ENCODE measurements at regions not wholly inside any gene's neighbourhood (a gene's known extent, or its start where the extent isn't known, plus 50 kb on each side); places are given as distances from the start of the nearest gene placed in this dataset.

DNA sequence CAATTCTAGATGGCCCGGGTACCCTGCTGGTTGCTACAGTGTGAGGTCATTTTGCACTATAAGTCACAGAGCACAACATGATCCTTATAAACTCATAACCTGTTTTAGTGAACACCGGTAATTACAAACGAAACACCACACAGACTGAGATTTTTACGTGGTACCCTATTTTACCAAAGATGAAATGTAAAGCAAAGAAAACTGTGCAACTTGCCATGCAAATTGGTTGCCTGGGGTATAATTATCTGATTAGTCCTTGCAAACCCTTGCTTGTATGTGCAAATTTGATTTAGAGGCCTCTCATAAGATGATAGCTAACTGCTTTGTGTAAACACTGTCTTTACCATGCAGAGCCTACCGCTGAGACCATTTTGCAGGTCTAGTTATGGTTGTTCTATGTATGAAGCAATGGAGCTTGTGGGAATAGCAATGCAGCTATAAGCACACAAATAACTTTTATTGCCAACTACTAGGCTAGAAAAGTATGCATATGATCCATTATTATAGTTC, 372.1 kb upstream of the FAR2 start:
- peaks cover 3% of the 10 kb centered on the region for H3K9me3 Mint-ChIP-seq (ENCODE audit: unreplicated experiment)
- TF ChIP-seq, protein P1, sequence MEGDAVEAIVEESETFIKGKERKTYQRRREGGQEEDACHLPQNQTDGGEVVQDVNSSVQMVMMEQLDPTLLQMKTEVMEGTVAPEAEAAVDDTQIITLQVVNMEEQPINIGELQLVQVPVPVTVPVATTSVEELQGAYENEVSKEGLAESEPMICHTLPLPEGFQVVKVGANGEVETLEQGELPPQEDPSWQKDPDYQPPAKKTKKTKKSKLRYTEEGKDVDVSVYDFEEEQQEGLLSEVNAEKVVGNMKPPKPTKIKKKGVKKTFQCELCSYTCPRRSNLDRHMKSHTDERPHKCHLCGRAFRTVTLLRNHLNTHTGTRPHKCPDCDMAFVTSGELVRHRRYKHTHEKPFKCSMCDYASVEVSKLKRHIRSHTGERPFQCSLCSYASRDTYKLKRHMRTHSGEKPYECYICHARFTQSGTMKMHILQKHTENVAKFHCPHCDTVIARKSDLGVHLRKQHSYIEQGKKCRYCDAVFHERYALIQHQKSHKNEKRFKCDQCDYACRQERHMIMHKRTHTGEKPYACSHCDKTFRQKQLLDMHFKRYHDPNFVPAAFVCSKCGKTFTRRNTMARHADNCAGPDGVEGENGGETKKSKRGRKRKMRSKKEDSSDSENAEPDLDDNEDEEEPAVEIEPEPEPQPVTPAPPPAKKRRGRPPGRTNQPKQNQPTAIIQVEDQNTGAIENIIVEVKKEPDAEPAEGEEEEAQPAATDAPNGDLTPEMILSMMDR (IDR thresholded peaks at IDR 0.05; ENCODE audit: unreplicated experiment): no peak
- H3K36me3 Mint-ChIP-seq (ENCODE audit: low read depth, unreplicated experiment): no peaks in the 10 kb centered on the region
- no peak overlapping the region for H3K27ac Mint-ChIP-seq (ENCODE audit: unreplicated experiment)
- DNase-seq (ENCODE audit: low spot score): no peak
- H3K27me3 Mint-ChIP-seq (ENCODE audit: unreplicated experiment): peaks cover 3% of the 10 kb centered on the region
- peaks cover 6% of the 10 kb centered on the region for H3K4me1 Mint-ChIP-seq (ENCODE audit: unreplicated experiment)
- H3K4me3 Mint-ChIP-seq (ENCODE audit: unreplicated experiment): no peak overlapping the region

DNA sequence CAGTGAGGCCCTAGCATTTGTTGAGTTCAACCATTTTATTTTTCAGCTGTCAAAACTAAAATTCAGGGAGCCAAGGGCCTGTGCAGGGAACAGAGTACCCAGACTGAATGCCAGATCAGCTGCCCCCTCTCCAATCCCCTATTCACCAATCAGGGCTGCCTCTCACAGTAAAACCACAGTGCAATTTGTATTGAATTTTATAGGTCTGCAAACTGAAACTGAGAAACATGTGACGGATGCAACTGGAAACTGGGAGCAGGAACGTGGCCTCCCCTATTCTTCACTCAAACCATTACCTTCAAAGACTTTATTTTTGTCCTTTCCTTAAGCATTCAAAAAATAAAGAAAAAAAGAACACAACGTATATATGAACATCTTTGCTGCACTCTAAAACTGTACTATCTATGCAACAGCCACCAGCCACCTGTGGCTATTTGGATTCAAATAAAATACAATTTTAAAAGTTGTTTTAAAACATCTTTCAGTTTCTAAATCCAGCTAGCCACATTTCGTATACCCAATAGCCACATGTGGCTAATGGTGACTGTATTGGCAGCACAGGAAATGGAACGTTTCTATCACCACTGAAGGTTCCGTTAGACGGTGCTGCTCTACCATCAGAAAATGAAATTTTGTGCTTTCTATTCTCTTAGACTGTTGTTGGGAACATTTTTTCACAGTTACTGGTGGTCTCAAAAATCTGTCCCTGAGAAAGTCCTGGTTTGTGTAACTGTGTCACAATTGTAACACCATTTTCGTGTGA, 371.3 kb upstream of the FAR2 start:
- DNase-seq (ENCODE audit: low spot score): no peak
- no peak overlapping the region for H3K27ac Mint-ChIP-seq (ENCODE audit: unreplicated experiment)

DNA sequence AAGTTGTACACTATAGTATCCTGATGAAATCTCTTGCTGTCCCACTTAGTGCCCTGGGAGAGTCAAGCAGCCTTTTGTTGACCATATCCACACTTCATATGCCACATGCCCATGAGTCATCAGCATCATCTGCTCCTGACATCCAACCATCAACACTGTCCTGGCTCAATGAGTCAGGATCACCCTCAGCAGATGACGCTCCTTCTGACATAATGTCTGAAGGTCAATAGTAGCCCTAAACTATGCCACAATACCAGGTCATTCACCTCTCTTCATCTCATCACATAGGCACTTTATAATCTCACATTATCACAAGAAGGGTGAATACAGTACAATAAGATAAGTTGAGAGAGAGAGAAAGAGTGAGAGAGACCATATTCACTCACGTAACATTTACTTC, 369.0 kb upstream of the FAR2 start:
- no peaks in the 10 kb centered on the region for H3K36me3 Mint-ChIP-seq (ENCODE audit: low read depth, unreplicated experiment)
- no peak overlapping the region for H3K4me3 Mint-ChIP-seq (ENCODE audit: unreplicated experiment)
- H3K9me3 Mint-ChIP-seq (ENCODE audit: unreplicated experiment): no peaks in the 10 kb centered on the region
- no peak for DNase-seq (ENCODE audit: low spot score)
- TF ChIP-seq, protein P1 (IDR thresholded peaks at IDR 0.05; ENCODE audit: unreplicated experiment): no peak
- peaks cover 11% of the 10 kb centered on the region for H3K4me1 Mint-ChIP-seq (ENCODE audit: unreplicated experiment)
- H3K27ac Mint-ChIP-seq (ENCODE audit: unreplicated experiment): no peak overlapping the region
- no peaks in the 10 kb centered on the region for H3K27me3 Mint-ChIP-seq (ENCODE audit: unreplicated experiment)

More for the DNA sequence above, 371.3 kb upstream of the FAR2 start:
- peaks cover 11% of the 10 kb centered on the region for H3K4me1 Mint-ChIP-seq (ENCODE audit: unreplicated experiment)
- TF ChIP-seq, protein P1 (IDR thresholded peaks at IDR 0.05; ENCODE audit: unreplicated experiment): no peak
- H3K9me3 Mint-ChIP-seq (ENCODE audit: unreplicated experiment): peaks cover 3% of the 10 kb centered on the region
- no peaks in the 10 kb centered on the region for H3K36me3 Mint-ChIP-seq (ENCODE audit: low read depth, unreplicated experiment)
- H3K4me3 Mint-ChIP-seq (ENCODE audit: unreplicated experiment): no peak overlapping the region
- H3K27me3 Mint-ChIP-seq (ENCODE audit: unreplicated experiment): peaks cover 3% of the 10 kb centered on the region

DNA sequence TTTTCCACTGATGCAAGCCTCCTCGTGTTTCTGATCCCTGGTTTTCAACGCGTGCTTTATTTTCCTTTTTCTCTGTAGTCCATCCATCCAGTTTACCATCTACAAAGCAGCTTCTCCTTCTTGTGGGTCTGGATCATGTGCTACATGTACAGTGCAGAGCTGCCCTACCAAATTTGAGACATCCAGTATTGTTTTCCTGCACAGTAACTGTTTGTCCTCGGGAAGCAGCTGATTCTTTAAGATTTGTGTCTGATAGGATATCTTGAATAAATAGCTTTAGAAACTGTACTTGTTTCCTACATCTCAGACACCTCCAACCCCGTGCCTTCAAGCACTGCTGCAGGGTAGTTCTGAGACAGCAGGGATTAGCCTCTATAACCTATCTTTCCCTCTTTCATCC, 368.1 kb upstream of the FAR2 start:
- Mint-ChIP-seq H3K27me3 (ENCODE audit: unreplicated experiment) (no peaks in the 10 kb centered on the region), H3K4me1 (ENCODE audit: unreplicated experiment) (peaks cover 11% of the 10 kb centered on the region), H3K36me3 (ENCODE audit: low read depth, unreplicated experiment) (no peaks in the 10 kb centered on the region), H3K27ac (ENCODE audit: unreplicated experiment) (peak overlapping the region; percentile 20), H3K9me3 (ENCODE audit: unreplicated experiment) (no peaks in the 10 kb centered on the region), H3K4me3 (ENCODE audit: unreplicated experiment) (no peak overlapping the region)
- TF ChIP-seq, protein P1 (IDR thresholded peaks at IDR 0.05; ENCODE audit: unreplicated experiment): no peak
- DNase-seq (ENCODE audit: low spot score): no peak

All from endothelial cell (in vitro differentiated cells).